ENCODE measurements at regions not wholly inside any gene's neighbourhood (a gene's known extent, or its start where the extent isn't known, plus 50 kb on each side); places are given as distances from the start of the nearest gene placed in this dataset.

DNA sequence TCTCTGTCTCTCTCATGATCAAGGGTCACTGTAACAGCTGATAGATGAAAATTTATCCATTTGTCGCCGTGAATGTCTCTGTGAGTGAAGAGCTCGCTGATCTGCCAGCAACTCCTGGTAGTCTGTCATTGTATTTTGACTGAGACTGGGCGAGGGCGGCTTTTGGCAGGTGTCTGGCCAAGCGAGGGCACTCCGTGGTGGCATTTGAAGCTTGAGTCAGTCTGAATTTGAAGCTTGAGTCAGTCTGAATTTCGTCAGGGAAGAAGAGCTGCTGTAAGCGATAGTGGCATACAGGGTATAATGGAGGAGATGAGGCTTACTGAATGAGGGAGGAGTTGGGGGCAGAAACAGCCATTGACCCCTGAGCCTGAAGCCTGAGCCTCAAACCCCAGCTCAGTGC lies 56.8 kb upstream of the FAM181A start:
- DNase-seq (ENCODE audit: low read depth in 4 of 4, low spot score in 3 of 4), result no peak

DNA sequence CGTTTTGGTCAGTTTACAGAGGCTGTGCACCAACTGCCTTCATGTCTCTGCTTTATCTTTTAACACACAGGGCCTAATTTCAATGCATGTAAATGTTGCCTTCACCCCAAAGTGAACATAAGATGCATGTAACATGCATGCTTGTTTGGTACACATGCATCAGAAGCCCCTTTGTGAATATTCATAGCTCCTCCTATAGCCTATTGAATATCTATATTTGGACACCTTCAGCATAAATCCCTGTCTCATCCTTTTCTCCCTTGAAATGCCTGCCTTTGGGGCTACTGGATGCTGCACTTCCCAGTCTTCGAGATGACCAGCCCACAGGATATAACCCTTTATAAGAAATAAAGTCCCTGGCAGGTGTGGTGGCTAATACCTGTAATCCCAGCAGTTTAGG lies 57.7 kb upstream of the FAM181A start:
- no peak for DNase-seq (ENCODE audit: low read depth in 4 of 4, low spot score in 3 of 4)

DNA sequence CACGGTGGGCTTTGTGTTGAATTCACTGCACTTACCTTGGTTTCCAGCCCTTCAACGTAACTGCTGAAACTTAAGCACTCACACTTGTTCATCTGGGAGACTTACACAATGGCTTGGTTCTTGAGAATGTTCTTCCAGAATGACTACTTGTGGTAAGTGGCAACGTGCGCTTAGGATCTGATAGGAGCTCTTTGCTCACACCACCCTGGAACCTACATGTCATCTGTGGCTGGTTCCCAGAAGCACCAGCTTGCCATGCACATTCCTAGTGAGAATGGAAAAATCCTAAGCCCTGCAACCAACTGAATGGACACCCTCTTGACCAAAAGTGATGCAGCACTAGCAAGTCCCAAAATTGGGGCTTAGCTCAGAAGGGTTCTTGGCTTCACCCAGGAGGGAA lies 59.0 kb upstream of the FAM181A start:
- no peak for DNase-seq (ENCODE audit: low read depth in 4 of 4, low spot score in 3 of 4)

DNA sequence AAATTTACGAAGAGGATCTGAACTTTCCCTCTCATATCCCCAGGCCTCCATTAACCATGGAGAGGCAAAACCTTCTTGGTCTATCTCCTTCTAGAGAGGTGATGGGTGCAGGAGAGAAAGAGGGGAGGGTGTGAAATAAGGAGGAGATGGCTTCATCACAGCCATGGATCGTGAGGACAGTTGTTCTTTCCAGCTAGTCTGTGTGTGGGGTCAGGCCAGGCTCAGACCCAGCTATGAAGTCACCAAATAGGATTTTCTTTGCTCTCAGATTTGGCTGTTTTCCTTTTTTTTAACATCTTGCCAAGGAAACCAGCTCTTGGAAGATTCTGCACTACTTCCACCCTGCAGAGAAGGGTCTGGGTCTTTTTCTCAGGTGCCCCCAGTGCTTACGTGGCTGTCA lies 64.9 kb upstream of the FAM181A start:
- no peak for DNase-seq (ENCODE audit: low read depth in 4 of 4, low spot score in 3 of 4)

DNA sequence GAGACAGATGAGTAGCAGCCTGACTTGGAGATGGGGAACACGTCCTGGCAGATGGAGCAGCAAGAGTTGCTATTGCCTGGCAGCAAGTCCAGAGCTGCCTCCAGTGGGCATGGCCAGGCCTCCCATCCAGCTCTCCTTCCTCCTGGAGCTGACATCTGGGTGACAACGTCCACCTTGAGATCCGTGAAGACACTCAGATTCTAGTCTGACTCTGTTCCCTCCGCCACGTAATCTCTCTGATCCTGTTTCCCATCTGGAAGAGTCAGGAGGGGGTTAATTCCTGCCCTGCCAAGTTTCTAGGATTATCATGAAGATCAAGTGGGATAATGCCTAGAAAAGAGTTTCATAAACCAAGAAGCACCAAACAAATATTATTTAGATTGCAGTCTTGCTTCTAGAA lies 65.3 kb upstream of the FAM181A start:
- no peak for DNase-seq (ENCODE audit: low read depth in 4 of 4, low spot score in 3 of 4)

DNA sequence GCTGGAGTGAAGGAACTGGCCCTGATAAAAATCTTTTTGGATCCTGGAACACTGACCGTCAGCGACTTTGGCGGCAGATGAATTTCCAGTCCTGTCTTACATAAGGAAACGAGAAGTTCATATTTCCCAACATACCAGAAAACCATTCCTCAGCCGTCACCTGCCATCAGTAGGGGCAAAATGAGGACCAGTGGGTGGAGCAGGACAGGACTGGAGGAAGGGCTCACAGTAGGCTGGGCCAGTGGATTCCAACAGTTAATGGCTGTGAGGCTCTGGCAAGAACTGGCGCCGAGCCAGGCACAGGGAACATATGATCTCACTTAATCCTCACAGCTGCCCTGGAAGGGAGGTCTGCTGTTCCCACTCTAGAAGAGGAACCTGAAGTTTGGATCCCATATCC lies 67.2 kb upstream of the FAM181A start:
- DNase-seq (ENCODE audit: low read depth in 4 of 4, low spot score in 3 of 4), result no peak

DNA sequence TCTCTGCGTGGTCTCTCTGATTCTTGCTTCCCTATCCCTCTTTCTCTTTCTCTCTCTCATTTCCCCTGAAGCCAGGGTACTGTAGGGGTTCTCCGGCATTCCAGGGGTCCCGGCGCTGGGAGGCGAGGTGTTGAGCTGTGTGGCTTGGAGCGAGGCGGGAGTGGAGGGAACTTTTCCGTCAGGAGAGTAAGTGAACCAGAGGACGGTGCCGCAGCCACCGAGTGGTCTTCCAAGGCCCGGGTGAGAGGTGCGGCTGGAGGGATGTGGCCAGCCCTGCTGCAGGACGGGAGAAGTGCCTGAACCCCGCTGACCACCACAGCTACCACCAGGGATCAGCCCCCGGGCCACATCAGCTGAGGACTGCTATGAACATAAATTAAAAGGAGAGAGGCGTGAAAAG lies 68.2 kb upstream of the FAM181A start:
- no peak for DNase-seq (ENCODE audit: low read depth in 4 of 4, low spot score in 3 of 4)

DNA sequence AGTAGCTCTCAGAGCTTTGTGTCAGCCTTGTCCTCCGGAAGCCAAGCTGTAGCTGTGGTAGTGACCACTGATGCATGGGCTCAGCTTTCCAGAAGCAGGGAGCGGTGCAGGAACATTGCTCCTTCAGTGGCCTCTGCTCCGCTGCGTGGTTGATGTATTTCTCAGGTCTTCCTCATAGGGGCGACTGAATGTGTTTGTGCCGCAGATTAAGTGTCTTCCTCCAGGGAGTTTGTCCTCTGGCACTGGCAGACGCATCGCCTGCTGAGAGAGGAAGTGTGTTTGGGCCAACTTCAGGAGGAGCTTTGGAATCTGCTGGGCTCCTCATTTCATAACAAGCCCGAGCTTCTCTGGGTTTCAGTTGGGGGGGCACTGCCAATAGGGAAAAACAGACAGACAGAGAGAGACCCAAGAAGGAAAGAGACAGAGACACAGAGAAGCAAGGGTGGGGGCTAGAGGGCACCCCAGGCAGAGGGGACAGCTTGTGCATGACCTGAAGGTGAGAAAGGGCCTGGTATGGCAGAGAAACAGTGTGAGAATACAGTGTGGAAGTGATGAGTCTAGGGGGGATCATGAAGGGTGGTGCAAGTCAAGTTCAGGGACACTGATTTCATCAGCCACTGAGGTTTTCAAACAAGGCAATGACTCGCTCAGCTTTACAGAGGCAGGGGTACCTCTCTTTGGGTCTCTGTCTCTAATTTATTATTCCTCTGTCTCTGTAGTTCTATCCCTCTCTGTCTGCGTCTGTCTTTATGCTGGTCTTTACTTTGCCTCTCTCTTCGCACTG lies 69.4 kb upstream of the PRIMA1 start:
- peak in 2 of 4 donors; percentile 20 to 22 for DNase-seq (ENCODE audit: low read depth in 4 of 4, low spot score in 3 of 4)

DNA sequence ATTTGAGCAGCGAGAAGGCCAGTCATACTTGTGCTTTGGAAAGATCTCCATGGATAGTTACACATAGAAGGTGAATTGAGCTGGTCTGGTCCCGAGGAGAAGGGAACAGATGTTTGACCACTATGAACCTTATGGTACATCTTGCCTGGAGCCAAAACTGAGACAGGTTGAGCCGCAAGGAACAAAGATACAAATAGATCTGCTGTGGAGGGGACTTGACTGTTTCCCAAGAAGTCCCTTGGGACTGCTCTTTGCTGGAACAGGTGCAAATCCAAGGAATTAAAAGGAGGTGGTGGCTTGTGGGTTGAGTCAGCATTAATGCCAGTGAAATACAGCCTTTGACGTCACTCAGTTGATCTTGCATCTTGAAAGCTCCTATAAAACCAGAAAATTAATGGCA lies 68.8 kb upstream of the PRIMA1 start:
- DNase-seq (ENCODE audit: low read depth in 4 of 4, low spot score in 3 of 4), result no peak

DNA sequence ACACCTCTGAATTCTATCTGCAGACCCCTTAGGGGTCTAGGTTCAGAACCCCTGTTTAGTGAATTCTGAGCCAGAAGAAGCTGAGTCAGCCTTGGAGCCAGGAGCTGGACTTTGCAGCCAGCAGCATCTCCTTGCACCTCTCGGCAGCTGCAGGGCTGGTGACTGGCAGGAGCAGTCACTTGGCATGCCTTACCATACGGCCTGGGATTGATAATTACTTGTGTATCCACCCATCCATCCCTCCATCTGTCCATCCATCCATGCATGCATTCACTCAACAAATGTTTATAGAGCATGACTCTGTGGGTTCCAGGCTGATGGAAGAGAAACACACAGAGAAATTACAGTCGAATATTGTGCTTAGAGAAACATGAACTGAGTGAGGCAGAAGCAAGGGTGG lies 67.5 kb upstream of the PRIMA1 start:
- DNase-seq (ENCODE audit: low read depth in 4 of 4, low spot score in 3 of 4), result no peak

DNA sequence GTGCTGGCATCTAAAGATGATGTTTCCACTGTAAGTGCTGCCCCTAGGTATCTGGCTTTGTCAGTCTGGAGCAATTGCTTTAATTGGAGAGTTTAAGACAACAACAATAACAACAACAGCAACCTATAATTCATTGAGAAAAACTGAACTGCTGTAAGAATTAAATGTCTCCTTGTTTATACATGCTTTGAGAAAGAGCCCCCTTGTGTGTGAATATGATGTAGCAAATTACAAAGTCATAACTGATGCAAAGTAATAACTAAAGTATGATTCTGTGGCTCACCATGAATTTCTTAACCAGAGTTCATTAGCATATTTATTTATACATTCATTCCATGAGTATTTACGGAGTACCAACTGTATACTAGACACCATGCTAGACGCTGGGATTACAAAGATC lies 59.2 kb upstream of the PRIMA1 start:
- no peak for DNase-seq (ENCODE audit: low read depth in 4 of 4, low spot score in 3 of 4)

DNA sequence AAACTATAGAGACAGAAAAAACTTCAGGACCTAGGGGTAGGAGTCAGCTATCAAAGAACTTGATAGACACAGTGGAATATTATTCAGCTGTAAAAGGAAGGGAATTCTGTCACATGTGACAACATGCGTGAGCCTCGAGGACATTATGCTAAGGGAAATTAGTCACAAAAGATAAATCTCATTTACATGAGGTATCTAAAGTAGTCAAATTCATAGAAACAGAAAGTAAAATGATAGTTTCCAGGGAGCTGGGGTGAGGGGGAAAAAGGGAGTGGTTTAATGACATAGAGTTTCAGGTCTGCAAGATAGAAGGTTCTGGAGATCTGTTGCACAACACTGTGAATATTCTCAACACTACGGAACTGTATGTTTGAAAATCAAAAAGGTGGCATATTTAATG lies 50.0 kb upstream of the PRIMA1 start:
- DNase-seq (ENCODE audit: low read depth in 4 of 4, low spot score in 3 of 4), result no peak

All from right renal pelvis (tissue), 4 donors.